ENCODE measurements at regions not wholly inside any gene's neighbourhood (a gene's known extent, or its start where the extent isn't known, plus 50 kb on each side); places are given as distances from the start of the nearest gene placed in this dataset.

GRCh38 chr5:115431116-115431515 lies 113.5 kb downstream of the FEM1C start:
- Histone ChIP-seq H3K4me3 (ENCODE audit: low read depth in 1 of 3, low read length in 3 of 3) (no peak overlapping the region), H3K9me3 (ENCODE audit: control insufficient read depth in 4 of 4, low read length in 3 of 4) (no peaks in the 10 kb centered on the region), H3K27me3 (ENCODE audit: control insufficient read depth in 4 of 4, insufficient read depth in 4 of 4, low read length in 3 of 4) (no peaks in the 10 kb centered on the region), H3K4me1 (ENCODE audit: control insufficient read depth in 4 of 4, insufficient read depth in 4 of 4, low read length in 3 of 4) (no peaks in the 10 kb centered on the region), H3K9ac (ENCODE audit: low read depth in 1 of 2, low read length in 2 of 2) (no peak overlapping the region), H3K27ac (ENCODE audit: low read depth in 1 of 2, low read length in 2 of 2) (no peak overlapping the region), H3K36me3 (ENCODE audit: control insufficient read depth in 4 of 4, insufficient read depth in 3 of 4, low read depth in 1 of 4, low read length in 3 of 4) (no peaks in the 10 kb centered on the region)
- TF ChIP-seq GABPA (IDR thresholded peaks at IDR 0.05 in 1 of 2, conservative IDR thresholded peaks at IDR 0.05 in 1 of 2) = no peak
- TF ChIP-seq FOXA2 (IDR thresholded peaks at IDR 0.05) = no peak
- TF ChIP-seq SP1 (IDR thresholded peaks at IDR 0.05) = no peak
- no peak for TF ChIP-seq CTCF (IDR thresholded peaks at IDR 0.05; ENCODE audit: low read depth, low read length, missing input control)
- TF ChIP-seq EGR1 (IDR thresholded peaks at IDR 0.05; ENCODE audit: low read depth in 2 of 2) = no peak
- TF ChIP-seq, protein P1, sequence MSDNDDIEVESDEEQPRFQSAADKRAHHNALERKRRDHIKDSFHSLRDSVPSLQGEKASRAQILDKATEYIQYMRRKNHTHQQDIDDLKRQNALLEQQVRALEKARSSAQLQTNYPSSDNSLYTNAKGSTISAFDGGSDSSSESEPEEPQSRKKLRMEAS (IDR thresholded peaks at IDR 0.05) = no peak
- no peak for TF ChIP-seq FOXA1 (IDR thresholded peaks at IDR 0.05)
- no peak for TF ChIP-seq JUND (IDR thresholded peaks at IDR 0.05)
- WGBS = 90% methylated on average over 1 of the region's 1 CpG
- DNase-seq (ENCODE audit: low spot score) = no peak

DNA sequence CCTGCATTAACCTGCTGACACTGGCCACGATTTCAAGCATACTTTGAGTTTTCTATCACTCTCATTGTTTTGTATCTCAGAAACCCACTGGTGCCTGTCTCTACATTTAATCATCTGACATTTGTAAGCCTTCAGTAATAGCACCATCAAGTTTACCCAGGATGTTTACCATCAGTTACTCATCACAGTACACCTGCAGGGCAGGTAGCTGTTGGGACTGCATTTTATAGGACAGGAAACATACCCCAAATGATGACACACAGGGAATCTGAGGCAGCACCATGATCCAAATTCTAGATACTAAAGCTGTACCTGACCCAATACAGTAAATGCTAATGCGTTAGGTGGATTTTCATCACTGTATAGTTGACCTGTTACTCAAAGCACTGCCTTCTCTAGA lies 114.2 kb downstream of the FEM1C start:
- no peaks in the 10 kb centered on the region for H3K27me3 ChIP-seq (ENCODE audit: control insufficient read depth in 4 of 4, insufficient read depth in 4 of 4, low read length in 3 of 4)
- no peak overlapping the region for H3K27ac ChIP-seq (ENCODE audit: low read depth in 1 of 2, low read length in 2 of 2)
- H3K4me3 ChIP-seq (ENCODE audit: low read depth in 1 of 3, low read length in 3 of 3) = no peak overlapping the region
- no peak for TF ChIP-seq YY1 (IDR thresholded peaks at IDR 0.05)
- TF ChIP-seq FOXA1 (IDR thresholded peaks at IDR 0.05) = no peak
- no peak for TF ChIP-seq FOXA2 (IDR thresholded peaks at IDR 0.05)
- no peak for TF ChIP-seq HNF4A (conservative IDR thresholded peaks at IDR 0.05)
- TF ChIP-seq, protein P2, sequence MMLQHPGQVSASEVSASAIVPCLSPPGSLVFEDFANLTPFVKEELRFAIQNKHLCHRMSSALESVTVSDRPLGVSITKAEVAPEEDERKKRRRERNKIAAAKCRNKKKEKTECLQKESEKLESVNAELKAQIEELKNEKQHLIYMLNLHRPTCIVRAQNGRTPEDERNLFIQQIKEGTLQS (IDR thresholded peaks at IDR 0.05) = no peak
- no peak for TF ChIP-seq SP1 (IDR thresholded peaks at IDR 0.05)
- no peak for TF ChIP-seq TAF1 (conservative IDR thresholded peaks at IDR 0.05)
- TF ChIP-seq ZBTB33 (IDR thresholded peaks at IDR 0.05) = no peak
- no peak for TF ChIP-seq CTCF (IDR thresholded peaks at IDR 0.05; ENCODE audit: low read depth, low read length, missing input control)
- TF ChIP-seq, protein P3, sequence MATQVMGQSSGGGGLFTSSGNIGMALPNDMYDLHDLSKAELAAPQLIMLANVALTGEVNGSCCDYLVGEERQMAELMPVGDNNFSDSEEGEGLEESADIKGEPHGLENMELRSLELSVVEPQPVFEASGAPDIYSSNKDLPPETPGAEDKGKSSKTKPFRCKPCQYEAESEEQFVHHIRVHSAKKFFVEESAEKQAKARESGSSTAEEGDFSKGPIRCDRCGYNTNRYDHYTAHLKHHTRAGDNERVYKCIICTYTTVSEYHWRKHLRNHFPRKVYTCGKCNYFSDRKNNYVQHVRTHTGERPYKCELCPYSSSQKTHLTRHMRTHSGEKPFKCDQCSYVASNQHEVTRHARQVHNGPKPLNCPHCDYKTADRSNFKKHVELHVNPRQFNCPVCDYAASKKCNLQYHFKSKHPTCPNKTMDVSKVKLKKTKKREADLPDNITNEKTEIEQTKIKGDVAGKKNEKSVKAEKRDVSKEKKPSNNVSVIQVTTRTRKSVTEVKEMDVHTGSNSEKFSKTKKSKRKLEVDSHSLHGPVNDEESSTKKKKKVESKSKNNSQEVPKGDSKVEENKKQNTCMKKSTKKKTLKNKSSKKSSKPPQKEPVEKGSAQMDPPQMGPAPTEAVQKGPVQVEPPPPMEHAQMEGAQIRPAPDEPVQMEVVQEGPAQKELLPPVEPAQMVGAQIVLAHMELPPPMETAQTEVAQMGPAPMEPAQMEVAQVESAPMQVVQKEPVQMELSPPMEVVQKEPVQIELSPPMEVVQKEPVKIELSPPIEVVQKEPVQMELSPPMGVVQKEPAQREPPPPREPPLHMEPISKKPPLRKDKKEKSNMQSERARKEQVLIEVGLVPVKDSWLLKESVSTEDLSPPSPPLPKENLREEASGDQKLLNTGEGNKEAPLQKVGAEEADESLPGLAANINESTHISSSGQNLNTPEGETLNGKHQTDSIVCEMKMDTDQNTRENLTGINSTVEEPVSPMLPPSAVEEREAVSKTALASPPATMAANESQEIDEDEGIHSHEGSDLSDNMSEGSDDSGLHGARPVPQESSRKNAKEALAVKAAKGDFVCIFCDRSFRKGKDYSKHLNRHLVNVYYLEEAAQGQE (IDR thresholded peaks at IDR 0.05) = no peak
- TF ChIP-seq, protein P1 (IDR thresholded peaks at IDR 0.05) = no peak
- TF ChIP-seq RAD21 (IDR thresholded peaks at IDR 0.05) = no peak
- TF ChIP-seq JUND (IDR thresholded peaks at IDR 0.05) = no peak
- no peak for TF ChIP-seq NR2F2 (IDR thresholded peaks at IDR 0.05)
- TF ChIP-seq EGR1 (IDR thresholded peaks at IDR 0.05; ENCODE audit: low read depth in 2 of 2) = no peak
- TF ChIP-seq RXRA (IDR thresholded peaks at IDR 0.05) = no peak
- TF ChIP-seq GABPA (IDR thresholded peaks at IDR 0.05 in 1 of 2, conservative IDR thresholded peaks at IDR 0.05 in 1 of 2) = no peak
- no peak for TF ChIP-seq HNF4G (IDR thresholded peaks at IDR 0.05)
- WGBS = 85% methylated on average over 2 of the region's 2 CpGs
- DNase-seq (ENCODE audit: low spot score) = no peak
- H3K9me3 ChIP-seq (ENCODE audit: control insufficient read depth in 4 of 4, low read length in 3 of 4) = no peaks in the 10 kb centered on the region
- no peak overlapping the region for H3K9ac ChIP-seq (ENCODE audit: low read depth in 1 of 2, low read length in 2 of 2)
- H3K36me3 ChIP-seq (ENCODE audit: control insufficient read depth in 4 of 4, insufficient read depth in 3 of 4, low read depth in 1 of 4, low read length in 3 of 4) = no peaks in the 10 kb centered on the region
- no peaks in the 10 kb centered on the region for H3K4me1 ChIP-seq (ENCODE audit: control insufficient read depth in 4 of 4, insufficient read depth in 4 of 4, low read length in 3 of 4)

Measured in liver (tissue), 8 donors.